H9 (cell line): ENCODE measurements at regions not wholly inside any gene's neighbourhood (a gene's known extent, or its start where the extent isn't known, plus 50 kb on each side); places are given as distances from the start of the nearest gene placed in this dataset.

Experiments
- DNase-seq: peaks from one replicate; pipeline ENCODE4 v3.0.0-alpha.2; 2017
- H2AFZ ChIP-seq: one replicate; pipeline ENCODE4 v1.6.1; 2013; ENCODE audit warnings: mild to moderate bottlenecking, low read length, control low read depth, moderate library complexity
- H2AK5ac ChIP-seq: 2 replicates; pipeline ENCODE4 v1.6.1; 2013; ENCODE audit warnings: low read length, control low read depth, mixed read lengths; ENCODE audit not compliant: insufficient read length
- H2BK120ac ChIP-seq: one replicate; pipeline ENCODE4 v1.6.1; 2013; ENCODE audit warnings: low read depth, mild to moderate bottlenecking, low read length, control low read depth, inconsistent platforms; ENCODE audit not compliant: poor library complexity, severe bottlenecking
- H2BK12ac ChIP-seq: 2 replicates; pipeline ENCODE4 v1.6.1; 2013; ENCODE audit warnings: low read length, control low read depth, mixed read lengths, low read depth; ENCODE audit not compliant: insufficient read length
- H2BK15ac ChIP-seq: 2 replicates; pipeline ENCODE4 v1.6.1; 2013; ENCODE audit warnings: low read depth, low read length, control low read depth
- H2BK20ac ChIP-seq: one replicate; pipeline ENCODE4 v1.6.1; 2013; ENCODE audit warnings: low read depth, mild to moderate bottlenecking, low read length, control low read depth, inconsistent platforms; ENCODE audit not compliant: poor library complexity, severe bottlenecking
- H2BK5ac ChIP-seq: 2 replicates; pipeline ENCODE4 v1.6.1; 2013; ENCODE audit warnings: low read length, control low read depth, mixed read lengths; ENCODE audit not compliant: insufficient read length
- H3K14ac ChIP-seq: 2 replicates; pipeline ENCODE4 v1.6.1; 2013; ENCODE audit warnings: low read length, control low read depth; ENCODE audit not compliant: insufficient read depth
- H3K18ac ChIP-seq: 2 replicates; pipeline ENCODE4 v1.6.1; 2013; ENCODE audit warnings: low read depth, mild to moderate bottlenecking, mixed read lengths, low read length, control low read depth; ENCODE audit not compliant: insufficient read length
- H3K23ac ChIP-seq: 2 replicates; pipeline ENCODE4 v1.6.1; 2013; ENCODE audit warnings: low read length, control low read depth, mixed read lengths, low read depth; ENCODE audit not compliant: insufficient read length
- H3K23me2 ChIP-seq: 2 replicates; pipeline ENCODE4 v1.6.1; 2013; ENCODE audit warnings: low read depth, mild to moderate bottlenecking, mixed read lengths, low read length, control low read depth; ENCODE audit not compliant: insufficient read length, poor library complexity, severe bottlenecking
- H3K27ac ChIP-seq: 2 replicates; pipeline ENCODE4 v1.5.1; 2013; ENCODE audit warnings: low read length, control low read depth, mixed read lengths, low read depth; ENCODE audit not compliant: insufficient read length
- H3K27me3 ChIP-seq: 2 replicates; pipeline ENCODE4 v1.6.1; 2013; ENCODE audit warnings: low read length, control low read depth, inconsistent platforms; ENCODE audit not compliant: insufficient read depth
- H3K4ac ChIP-seq: 2 replicates; pipeline ENCODE4 v1.6.1; 2013; ENCODE audit warnings: low read depth, mild to moderate bottlenecking, control low read depth, inconsistent platforms, low read length, moderate library complexity
- H3K4me1 ChIP-seq: 2 replicates; pipeline ENCODE4 v1.6.1; 2013; ENCODE audit warnings: low read length, control low read depth, inconsistent platforms; ENCODE audit not compliant: insufficient read depth
- H3K4me2 ChIP-seq: 2 replicates; pipeline ENCODE4 v1.6.1; 2013; ENCODE audit warnings: low read length, control low read depth, mixed read lengths; ENCODE audit not compliant: insufficient read length, insufficient read depth
- H3K56ac ChIP-seq: 2 replicates; pipeline ENCODE4 v1.6.1; 2013; ENCODE audit warnings: low read depth, mild to moderate bottlenecking, mixed read lengths, low read length, control low read depth; ENCODE audit not compliant: insufficient read length
- H3K79me1 ChIP-seq: 2 replicates; pipeline ENCODE4 v1.6.1; 2013; ENCODE audit warnings: low read depth, mild to moderate bottlenecking, moderate library complexity, low read length, control low read depth, inconsistent platforms; ENCODE audit not compliant: insufficient read depth, poor library complexity, severe bottlenecking
- H3K79me2 ChIP-seq: 2 replicates; pipeline ENCODE4 v1.6.1; 2013; ENCODE audit warnings: low read length, control low read depth, inconsistent platforms; ENCODE audit not compliant: insufficient read depth
- H3K9ac ChIP-seq: 2 replicates; pipeline ENCODE4 v1.6.1; 2013; ENCODE audit warnings: low read length, control low read depth, mixed read lengths; ENCODE audit not compliant: insufficient read length; ENCODE audit errors: extremely low read depth
- H3K9me3 ChIP-seq: one replicate; pipeline ENCODE4 v1.6.1; 2013; ENCODE audit warnings: low read depth, low read length, inconsistent platforms; ENCODE audit not compliant: control insufficient read depth
- H3T11ph ChIP-seq: one replicate; pipeline ENCODE4 v1.6.1; 2013; ENCODE audit warnings: mild to moderate bottlenecking, low read length, control low read depth, inconsistent platforms
- H4K20me1 ChIP-seq: one replicate; pipeline ENCODE4 v1.6.1; 2013; ENCODE audit not compliant: control insufficient read depth, insufficient read length, insufficient read depth
- H4K5ac ChIP-seq: 2 replicates; pipeline ENCODE4 v1.6.1; 2013; ENCODE audit warnings: low read depth, mild to moderate bottlenecking, mixed read lengths, low read length, control low read depth; ENCODE audit not compliant: insufficient read length
- H4K8ac ChIP-seq: replicated peaks from 2 replicates; pipeline ENCODE4 v1.6.1; 2013; ENCODE audit warnings: low read length, control low read depth, mixed read lengths, low read depth; ENCODE audit not compliant: insufficient read length
- H4K91ac ChIP-seq: 2 replicates; pipeline ENCODE4 v1.6.1; 2013; ENCODE audit warnings: low read depth, mild to moderate bottlenecking, moderate library complexity, mixed read lengths, low read length, control low read depth; ENCODE audit not compliant: insufficient read length
- H3K27ac Mint-ChIP-seq, 3 experiments: 2 replicates in 2 of 3; 3 replicates in 1 of 3; pipeline ENCODE4 v1.8.0; 2020 to 2021; ENCODE audit warnings: mixed read lengths in 3 of 3, mild to moderate bottlenecking in 1 of 3, moderate library complexity in 1 of 3
- H3K27me3 Mint-ChIP-seq: 2 replicates; pipeline ENCODE4 v1.8.0; 2021; ENCODE audit warnings: low read depth, mild to moderate bottlenecking, moderate library complexity, mixed read lengths
- H3K36me3 Mint-ChIP-seq, 3 experiments: 2 replicates in 2 of 3; 3 replicates in 1 of 3; pipeline ENCODE4 v1.8.0; 2020 to 2021; ENCODE audit warnings: low read depth in 3 of 3, mixed read lengths in 3 of 3; ENCODE audit not compliant: insufficient read depth in 1 of 3
- H3K4me1 Mint-ChIP-seq, 2 experiments: 2 replicates each; pipeline ENCODE4 v1.8.0; 2020; ENCODE audit warnings: mixed read lengths in 2 of 2
- H3K4me3 Mint-ChIP-seq, 2 experiments: 2 replicates in 1 of 2; 3 replicates in 1 of 2; pipeline ENCODE4 v1.8.0; 2020 to 2021; ENCODE audit warnings: mild to moderate bottlenecking in 2 of 2, mixed read lengths in 2 of 2, moderate library complexity in 1 of 2
- H3K9me3 Mint-ChIP-seq, 2 experiments: 2 replicates in 1 of 2; 3 replicates in 1 of 2; pipeline ENCODE4 v1.8.0; 2020; ENCODE audit warnings: mild to moderate bottlenecking in 2 of 2, mixed read lengths in 2 of 2, moderate library complexity in 1 of 2
- WGBS: extraction: QIAGEN DNeasy Blood & Tissue Kit; methylation state at CpG from one replicate; pipeline ENCODE4 v1.1.7; 2013; ENCODE audit warnings: missing lambda C conversion rate, low lambda C conversion rate, mixed read lengths; ENCODE audit not compliant: insufficient read length; ENCODE audit errors: extremely low coverage; 5-methylcytosine and 5-hydroxymethylcytosine counted together
- TF ChIP-seq, protein P1 (sequence below): fragments of 200-600 bp; sonication (generic); conservative IDR thresholded peaks from 3 replicates; pipeline ENCODE4 v1.8.0; 2021; ENCODE audit warnings: antibody characterized with exemption, mild to moderate bottlenecking

DNA sequence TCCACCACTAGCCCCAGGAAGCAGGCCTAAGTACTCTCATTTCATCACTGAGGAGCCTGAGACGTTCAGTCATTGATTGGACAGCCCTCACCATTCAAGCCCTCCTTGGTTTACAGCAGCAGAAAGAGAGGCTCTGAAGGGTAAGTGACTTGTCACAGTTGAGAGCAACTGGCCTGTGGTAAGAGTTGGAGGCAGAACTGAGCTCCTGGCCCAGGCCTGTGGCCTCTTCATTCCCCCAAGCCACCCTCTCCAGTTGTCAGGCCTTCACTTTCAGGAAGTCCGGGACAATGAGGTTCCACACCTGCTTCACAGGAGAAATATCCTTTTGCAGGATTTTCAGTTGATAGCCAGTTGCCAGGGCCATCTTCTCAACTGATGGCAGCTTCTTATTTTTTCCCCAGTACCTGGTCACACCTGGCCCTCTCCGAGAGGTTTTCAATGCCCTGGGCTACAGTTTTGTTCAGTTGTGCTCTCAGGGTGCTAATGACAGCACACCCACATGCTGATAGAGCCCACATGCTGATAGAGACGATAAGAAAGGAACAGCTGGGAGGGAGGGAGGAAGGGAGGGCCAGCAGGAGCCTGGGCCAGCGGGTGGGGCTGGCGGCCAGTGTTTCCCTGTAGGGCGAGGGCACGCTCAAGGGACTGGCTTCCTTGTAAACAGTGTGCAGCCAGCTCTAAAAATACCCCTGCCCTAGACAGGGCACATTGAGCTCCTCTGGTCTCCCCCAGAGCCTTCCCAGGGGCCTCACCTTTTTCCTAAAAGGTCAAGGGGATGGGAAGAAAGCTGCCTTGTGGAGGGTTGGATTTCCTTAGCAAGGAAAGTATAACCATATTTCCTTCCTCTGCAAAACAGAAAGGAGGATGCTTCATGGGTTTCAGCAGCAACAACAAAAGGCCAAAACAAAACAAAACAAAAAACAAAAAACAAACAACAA, 112.7 kb upstream of the JUN start:
- WGBS: no CpG with 5 or more reads among the region's 8 CpGs
- TF ChIP-seq, protein P1, sequence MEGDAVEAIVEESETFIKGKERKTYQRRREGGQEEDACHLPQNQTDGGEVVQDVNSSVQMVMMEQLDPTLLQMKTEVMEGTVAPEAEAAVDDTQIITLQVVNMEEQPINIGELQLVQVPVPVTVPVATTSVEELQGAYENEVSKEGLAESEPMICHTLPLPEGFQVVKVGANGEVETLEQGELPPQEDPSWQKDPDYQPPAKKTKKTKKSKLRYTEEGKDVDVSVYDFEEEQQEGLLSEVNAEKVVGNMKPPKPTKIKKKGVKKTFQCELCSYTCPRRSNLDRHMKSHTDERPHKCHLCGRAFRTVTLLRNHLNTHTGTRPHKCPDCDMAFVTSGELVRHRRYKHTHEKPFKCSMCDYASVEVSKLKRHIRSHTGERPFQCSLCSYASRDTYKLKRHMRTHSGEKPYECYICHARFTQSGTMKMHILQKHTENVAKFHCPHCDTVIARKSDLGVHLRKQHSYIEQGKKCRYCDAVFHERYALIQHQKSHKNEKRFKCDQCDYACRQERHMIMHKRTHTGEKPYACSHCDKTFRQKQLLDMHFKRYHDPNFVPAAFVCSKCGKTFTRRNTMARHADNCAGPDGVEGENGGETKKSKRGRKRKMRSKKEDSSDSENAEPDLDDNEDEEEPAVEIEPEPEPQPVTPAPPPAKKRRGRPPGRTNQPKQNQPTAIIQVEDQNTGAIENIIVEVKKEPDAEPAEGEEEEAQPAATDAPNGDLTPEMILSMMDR: no peak
- no peak overlapping the region for H3K4me2 ChIP-seq
- no peak overlapping the region for H2BK15ac ChIP-seq
- no peak overlapping the region for H3T11ph ChIP-seq
- H3K9me3 ChIP-seq: no peaks in the 10 kb centered on the region
- no peaks in the 10 kb centered on the region for H3K23me2 ChIP-seq
- no peak overlapping the region for H2BK20ac ChIP-seq
- H3K9me3 Mint-ChIP-seq: no peaks in the 10 kb centered on the region
- no peak overlapping the region for H3K4me3 Mint-ChIP-seq
- peak overlapping the region in 1 of 3 experiments; percentile 57; a peak in 1 of 7 replicates for H3K27ac Mint-ChIP-seq
- no peak overlapping the region for H3K23ac ChIP-seq
- H3K27me3 ChIP-seq: no peaks in the 10 kb centered on the region
- H4K91ac ChIP-seq: no peak overlapping the region
- H3K18ac ChIP-seq: no peak overlapping the region
- H3K4me1 Mint-ChIP-seq: peaks cover 15 to 26% of the 10 kb centered on the region in 2 experiments
- H3K4me1 ChIP-seq: peaks cover 5% of the 10 kb centered on the region; the same call in 1 of the 2 replicates
- no peak overlapping the region for H3K14ac ChIP-seq
- no peak overlapping the region for H2AK5ac ChIP-seq
- DNase-seq: no peak
- H3K9ac ChIP-seq: no peak overlapping the region
- no peak overlapping the region for H4K5ac ChIP-seq
- H4K8ac ChIP-seq: no peak overlapping the region
- H3K79me2 ChIP-seq: no peaks in the 10 kb centered on the region
- H2AFZ ChIP-seq: no peak overlapping the region
- H3K27ac ChIP-seq: no peak overlapping the region
- no peaks in the 10 kb centered on the region for H3K79me1 ChIP-seq
- no peak overlapping the region for H3K4ac ChIP-seq
- H4K20me1 ChIP-seq: no peaks in the 10 kb centered on the region
- no peak overlapping the region for H2BK12ac ChIP-seq
- peaks cover 10% of the 10 kb centered on the region for H3K27me3 Mint-ChIP-seq
- no peak overlapping the region for H2BK120ac ChIP-seq
- no peaks in the 10 kb centered on the region for H3K36me3 Mint-ChIP-seq
- H3K56ac ChIP-seq: no peak overlapping the region
- H2BK5ac ChIP-seq: no peak overlapping the region
